Hematopoietic multipotent progenitor cell (in vitro differentiated cells): ENCODE measurements at regions not wholly inside any gene's neighbourhood (a gene's known extent, or its start where the extent isn't known, plus 50 kb on each side); places are given as distances from the start of the nearest gene placed in this dataset.
"Not testable (repeated sequence)": the region's sequence is repeated elsewhere in the genome, so short reads cannot be mapped to it uniquely, and the experiment has no call there.

Experiments
- DNase-seq, 3 donors: peaks; one replicate each; pipeline ENCODE4 v3.0.0-alpha.2; 2011 to 2015; ENCODE audit warnings: low read depth in 2 of 3, low spot score in 2 of 3

GRCh38 chr12:91513313-91513712 lies 330.7 kb upstream of the DCN start:
- no peak for DNase-seq

- DNase-seq, result no peak
Measured at GRCh38 chr12:91511795-91512420, 329.3 kb upstream of the DCN start.

GRCh38 chr12:91507754-91508153 lies 325.1 kb upstream of the DCN start:
- no peak for DNase-seq

GRCh38 chr12:91506452-91506851 lies 323.8 kb upstream of the DCN start:
- no peak for DNase-seq

GRCh38 chr12:91505006-91505405 lies 322.4 kb upstream of the DCN start:
- no peak for DNase-seq

- DNase-seq, result no peak
Measured at GRCh38 chr12:91502208-91502607, 319.6 kb upstream of the DCN start.

- DNase-seq, result no peak
Measured at GRCh38 chr12:91496337-91496736, 313.7 kb upstream of the DCN start.

GRCh38 chr12:91493308-91493707 lies 310.7 kb upstream of the DCN start:
- DNase-seq, result no peak

- DNase-seq, result no peak
Measured at GRCh38 chr12:91492648-91493047, 310.0 kb upstream of the DCN start.

GRCh38 chr12:91490667-91491311 lies 308.2 kb upstream of the DCN start:
- no peak for DNase-seq

GRCh38 chr12:91483471-91483985 lies 300.9 kb upstream of the DCN start:
- no peak for DNase-seq

GRCh38 chr12:91482231-91482630 lies 299.6 kb upstream of the DCN start:
- DNase-seq, result no peak

- DNase-seq, result no peak
Measured at GRCh38 chr12:91478500-91478899, 295.9 kb upstream of the DCN start.

- DNase-seq, result no peak
Measured at GRCh38 chr12:91467686-91468085, 285.1 kb upstream of the DCN start.

- DNase-seq, result no peak
Measured at GRCh38 chr12:91461061-91461460, 278.4 kb upstream of the DCN start.

GRCh38 chr12:91460469-91460868 lies 277.9 kb upstream of the DCN start:
- no peak for DNase-seq

GRCh38 chr12:91455321-91455720 lies 272.7 kb upstream of the DCN start:
- no peak for DNase-seq

GRCh38 chr12:91454179-91454578 lies 271.6 kb upstream of the DCN start:
- no peak for DNase-seq

- DNase-seq, result not testable (repeated sequence)
Measured at GRCh38 chr12:91452464-91452863, 269.8 kb upstream of the DCN start.

- DNase-seq, result no peak
Measured at GRCh38 chr12:91441993-91442952, 259.7 kb upstream of the DCN start.

- DNase-seq, result no peak
Measured at GRCh38 chr12:91441246-91441645, 258.6 kb upstream of the DCN start.
